Suprapubic skin (tissue), 4 donors: ENCODE measurements at regions not wholly inside any gene's neighbourhood (a gene's known extent, or its start where the extent isn't known, plus 50 kb on each side); places are given as distances from the start of the nearest gene placed in this dataset.

Source experiments
- DNase-seq, 2 donors: peaks; one replicate each; pipeline ENCODE4 v3.0.0-alpha.2; 2019; ENCODE audit warnings: low spot score in 2 of 2
- H3K27ac ChIP-seq: fragments of 200-600 bp; sonication (generic); one replicate; pipeline ENCODE4 v1.5.1; 2019
- H3K27me3 ChIP-seq: fragments of 200-600 bp; sonication (generic); one replicate; pipeline ENCODE4 v1.5.1; 2019
- H3K36me3 ChIP-seq: fragments of 200-600 bp; sonication (generic); one replicate; pipeline ENCODE4 v1.5.1; 2019
- H3K4me1 ChIP-seq: fragments of 200-600 bp; sonication (generic); one replicate; pipeline ENCODE4 v1.5.1; 2019
- H3K4me3 ChIP-seq: fragments of 200-600 bp; sonication (generic); one replicate; pipeline ENCODE4 v1.5.1; 2019; ENCODE audit warnings: mild to moderate bottlenecking
- H3K9me3 ChIP-seq: fragments of 200-600 bp; sonication (generic); one replicate; pipeline ENCODE4 v1.5.1; 2019
- EP300 ChIP-seq: sonication (generic); formaldehyde crosslinking; IDR thresholded peaks from one replicate; pipeline ENCODE4 v1.6.1; 2017; ENCODE audit warnings: antibody characterized with exemption
- POLR2A ChIP-seq, 2 donors: fragments of 450-650 bp; IDR thresholded peaks; one replicate each; pipeline ENCODE4 v1.6.1; 2017; ENCODE audit warnings: antibody characterized with exemption in 2 of 2, mild to moderate bottlenecking in 2 of 2, moderate library complexity in 2 of 2
- POLR2AphosphoS5 ChIP-seq, 3 donors: sonication (generic); formaldehyde crosslinking; IDR thresholded peaks; one replicate each; pipeline ENCODE4 v1.6.1; 2017; ENCODE audit warnings: antibody characterized with exemption in 3 of 3
- WGBS: methylation state at CpG from one replicate; pipeline ENCODE4 v1.1.5; 2018; 5-methylcytosine and 5-hydroxymethylcytosine counted together
- TF ChIP-seq, protein P1 (sequence below), 2 donors: fragments of 200-600 bp in 1 of 2; fragments of 450-650 bp in 1 of 2; sonication (generic) in 1 of 2; IDR thresholded peaks; one replicate each; pipeline ENCODE4 v1.5.1; 2016 to 2019; ENCODE audit warnings: antibody characterized with exemption in 2 of 2, mild to moderate bottlenecking in 1 of 2, moderate library complexity in 1 of 2

DNA sequence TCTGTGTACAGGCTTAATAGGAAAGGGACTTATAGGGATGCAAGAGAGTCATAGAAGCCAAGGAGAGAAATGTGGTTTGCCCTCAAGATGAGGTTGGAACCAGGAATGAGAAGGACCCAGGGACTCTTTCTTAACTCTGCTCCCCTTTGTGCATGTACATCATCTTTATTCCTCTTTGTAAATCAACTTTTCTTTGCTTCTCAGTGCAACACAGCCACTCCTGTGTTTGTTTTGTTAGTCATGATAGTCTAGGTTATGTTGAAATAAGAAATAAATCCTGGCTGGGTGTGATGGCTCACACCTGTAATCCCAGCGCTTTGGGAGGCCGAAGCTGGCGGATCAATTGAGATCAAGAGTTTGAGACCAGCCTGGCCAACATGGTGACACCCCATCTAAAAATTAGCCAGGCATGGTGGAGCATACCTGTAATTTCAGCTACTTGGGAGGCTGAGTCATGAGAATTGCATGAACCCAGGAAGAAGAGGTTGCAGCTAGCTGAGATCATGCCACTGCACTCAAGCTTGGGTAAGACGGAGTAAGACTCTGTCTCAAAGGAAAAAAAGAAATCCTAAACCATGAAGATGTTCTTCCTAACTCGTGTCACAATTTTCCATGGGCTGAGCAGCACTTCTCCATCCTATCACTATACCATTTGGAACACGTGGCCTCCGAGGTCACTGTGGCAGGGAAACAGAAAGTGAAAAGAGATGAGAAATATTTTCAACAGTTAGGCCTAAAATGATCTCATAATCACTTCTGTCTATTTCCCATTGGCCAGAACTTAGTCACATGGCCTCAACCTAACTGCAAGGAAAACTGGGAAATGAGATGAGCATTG lies 73.0 kb upstream of the TMEM17 start:
- DNase-seq: no peak

DNA sequence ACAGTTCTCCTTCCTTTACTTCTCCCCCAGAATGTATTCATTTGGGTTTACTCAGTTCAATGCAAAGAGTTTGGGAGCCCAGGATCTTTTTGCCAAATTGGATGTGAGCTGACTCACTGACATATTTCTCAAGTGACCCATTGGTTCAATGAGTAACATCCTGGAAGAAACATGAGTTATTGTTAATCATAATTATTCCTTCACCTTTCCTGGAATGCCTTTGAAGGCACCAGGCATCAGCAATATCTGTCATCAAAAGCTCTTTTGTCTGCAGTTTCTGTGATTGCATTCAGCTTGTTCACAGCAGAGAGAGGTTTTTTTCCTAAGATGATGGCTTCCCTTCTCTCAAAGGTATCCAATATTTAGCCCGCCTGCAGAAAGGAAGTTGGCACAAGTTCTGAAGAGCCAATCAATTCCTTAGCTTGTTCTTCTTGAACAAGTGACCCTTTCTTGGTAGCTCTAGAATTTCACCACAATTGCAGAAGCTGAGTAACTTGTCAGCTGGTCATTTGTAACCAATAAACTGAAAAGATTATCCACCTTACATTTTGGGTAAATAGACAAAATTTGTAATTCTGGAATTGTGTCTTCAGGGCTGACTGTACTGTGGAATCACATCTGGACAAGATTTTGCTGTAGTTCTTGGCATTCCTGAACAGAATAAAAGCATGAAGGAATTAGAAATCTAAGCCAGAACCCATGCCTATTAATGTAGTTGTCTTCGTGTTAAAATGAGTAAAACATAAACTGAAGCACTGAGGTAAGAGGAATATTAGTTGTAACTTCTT lies 72.2 kb upstream of the TMEM17 start:
- WGBS: 30% methylated on average over 2 of the region's 2 CpGs
- Histone ChIP-seq H3K4me1 (peaks cover 15% of the 10 kb centered on the region), H3K4me3 (no peak overlapping the region), H3K9me3 (no peaks in the 10 kb centered on the region), H3K27me3 (no peaks in the 10 kb centered on the region), H3K36me3 (no peaks in the 10 kb centered on the region), H3K27ac (peak overlapping the region; percentile 70)
- no peak for DNase-seq
- TF ChIP-seq POLR2A (IDR thresholded peaks at IDR 0.05) (no peak), EP300 (no peak), POLR2AphosphoS5 (IDR thresholded peaks at IDR 0.05) (no peak)
- TF ChIP-seq, protein P1, sequence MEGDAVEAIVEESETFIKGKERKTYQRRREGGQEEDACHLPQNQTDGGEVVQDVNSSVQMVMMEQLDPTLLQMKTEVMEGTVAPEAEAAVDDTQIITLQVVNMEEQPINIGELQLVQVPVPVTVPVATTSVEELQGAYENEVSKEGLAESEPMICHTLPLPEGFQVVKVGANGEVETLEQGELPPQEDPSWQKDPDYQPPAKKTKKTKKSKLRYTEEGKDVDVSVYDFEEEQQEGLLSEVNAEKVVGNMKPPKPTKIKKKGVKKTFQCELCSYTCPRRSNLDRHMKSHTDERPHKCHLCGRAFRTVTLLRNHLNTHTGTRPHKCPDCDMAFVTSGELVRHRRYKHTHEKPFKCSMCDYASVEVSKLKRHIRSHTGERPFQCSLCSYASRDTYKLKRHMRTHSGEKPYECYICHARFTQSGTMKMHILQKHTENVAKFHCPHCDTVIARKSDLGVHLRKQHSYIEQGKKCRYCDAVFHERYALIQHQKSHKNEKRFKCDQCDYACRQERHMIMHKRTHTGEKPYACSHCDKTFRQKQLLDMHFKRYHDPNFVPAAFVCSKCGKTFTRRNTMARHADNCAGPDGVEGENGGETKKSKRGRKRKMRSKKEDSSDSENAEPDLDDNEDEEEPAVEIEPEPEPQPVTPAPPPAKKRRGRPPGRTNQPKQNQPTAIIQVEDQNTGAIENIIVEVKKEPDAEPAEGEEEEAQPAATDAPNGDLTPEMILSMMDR (IDR thresholded peaks at IDR 0.05): no peak

More for the DNA sequence above, 73.0 kb upstream of the TMEM17 start:
- Histone ChIP-seq H3K4me3 (no peak overlapping the region), H3K27ac (peak overlapping the region; percentile 70), H3K9me3 (no peaks in the 10 kb centered on the region), H3K4me1 (peaks cover 15% of the 10 kb centered on the region), H3K36me3 (no peaks in the 10 kb centered on the region), H3K27me3 (no peaks in the 10 kb centered on the region)
- 65% methylated on average over 7 of the region's 7 CpGs for WGBS
- TF ChIP-seq, protein P1 (IDR thresholded peaks at IDR 0.05): no peak
- TF ChIP-seq EP300 (no peak), POLR2AphosphoS5 (IDR thresholded peaks at IDR 0.05) (no peak), POLR2A (IDR thresholded peaks at IDR 0.05) (no peak)

DNA sequence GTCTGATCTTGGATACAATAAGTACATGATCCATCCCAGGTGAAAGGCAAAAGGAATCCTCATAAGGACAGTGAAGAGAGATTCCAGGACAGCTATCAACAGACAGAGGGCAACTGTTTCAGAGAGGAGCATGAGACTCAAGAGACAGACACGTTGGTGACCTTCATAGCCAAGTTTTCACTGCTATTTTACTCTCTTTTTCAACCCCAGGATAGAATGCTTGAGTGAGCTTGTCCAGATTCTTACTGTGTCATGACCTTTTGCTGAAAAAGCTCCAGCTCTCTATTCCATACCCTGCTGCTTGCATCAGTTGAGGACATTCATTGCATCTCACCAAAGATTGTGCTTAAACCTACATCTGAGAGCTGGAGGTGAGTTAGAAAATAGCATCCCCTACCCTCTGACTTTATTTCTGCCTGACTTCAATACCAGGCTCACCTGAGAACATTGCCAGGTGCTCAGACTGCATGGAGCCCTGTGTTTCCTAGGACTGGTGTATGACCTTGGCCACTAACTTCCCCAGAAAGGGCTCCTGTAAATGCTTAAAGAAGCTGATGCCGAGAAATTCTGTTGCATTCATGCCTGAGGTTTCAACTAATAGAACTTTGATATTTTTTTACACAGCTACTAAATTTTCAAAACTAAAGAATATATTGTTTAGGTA lies 70.4 kb upstream of the TMEM17 start:
- no peaks in the 10 kb centered on the region for H3K36me3 ChIP-seq
- H3K27ac ChIP-seq: peak overlapping the region; percentile 32
- no peak overlapping the region for H3K4me3 ChIP-seq
- 79% methylated on average over 2 of the region's 2 CpGs for WGBS
- no peak for DNase-seq
- H3K9me3 ChIP-seq: no peaks in the 10 kb centered on the region
- no peaks in the 10 kb centered on the region for H3K27me3 ChIP-seq
- TF ChIP-seq POLR2AphosphoS5 (IDR thresholded peaks at IDR 0.05) (no peak), POLR2A (IDR thresholded peaks at IDR 0.05) (no peak)
- H3K4me1 ChIP-seq: peaks cover 15% of the 10 kb centered on the region

DNA sequence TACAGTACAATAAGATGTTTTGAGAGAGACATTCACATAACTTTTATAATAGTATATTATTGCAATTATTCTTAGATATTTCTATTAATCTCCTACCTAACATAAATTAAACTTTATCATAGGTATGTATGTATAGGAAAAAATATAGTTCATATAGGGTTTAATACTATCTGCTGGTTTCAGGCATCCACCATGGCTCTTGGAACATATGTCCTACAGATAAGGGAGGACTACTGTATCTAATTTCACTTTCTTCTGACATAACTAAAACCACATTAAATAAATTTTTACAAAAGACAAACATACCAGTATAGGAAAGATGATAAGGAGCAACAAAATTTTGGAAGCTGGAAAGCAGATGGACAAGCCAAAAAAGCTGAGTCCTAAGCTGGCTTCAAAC lies 67.9 kb upstream of the TMEM17 start:
- Histone ChIP-seq H3K27ac (no peak overlapping the region), H3K36me3 (no peaks in the 10 kb centered on the region), H3K4me1 (peaks cover 27% of the 10 kb centered on the region), H3K9me3 (no peaks in the 10 kb centered on the region), H3K27me3 (peaks cover 10% of the 10 kb centered on the region), H3K4me3 (no peak overlapping the region)
- DNase-seq: no peak
- no peak for TF ChIP-seq POLR2A (IDR thresholded peaks at IDR 0.05)
- no peak for TF ChIP-seq POLR2AphosphoS5 (IDR thresholded peaks at IDR 0.05)
- TF ChIP-seq, protein P1 (IDR thresholded peaks at IDR 0.05): no peak
- no peak for TF ChIP-seq EP300

DNA sequence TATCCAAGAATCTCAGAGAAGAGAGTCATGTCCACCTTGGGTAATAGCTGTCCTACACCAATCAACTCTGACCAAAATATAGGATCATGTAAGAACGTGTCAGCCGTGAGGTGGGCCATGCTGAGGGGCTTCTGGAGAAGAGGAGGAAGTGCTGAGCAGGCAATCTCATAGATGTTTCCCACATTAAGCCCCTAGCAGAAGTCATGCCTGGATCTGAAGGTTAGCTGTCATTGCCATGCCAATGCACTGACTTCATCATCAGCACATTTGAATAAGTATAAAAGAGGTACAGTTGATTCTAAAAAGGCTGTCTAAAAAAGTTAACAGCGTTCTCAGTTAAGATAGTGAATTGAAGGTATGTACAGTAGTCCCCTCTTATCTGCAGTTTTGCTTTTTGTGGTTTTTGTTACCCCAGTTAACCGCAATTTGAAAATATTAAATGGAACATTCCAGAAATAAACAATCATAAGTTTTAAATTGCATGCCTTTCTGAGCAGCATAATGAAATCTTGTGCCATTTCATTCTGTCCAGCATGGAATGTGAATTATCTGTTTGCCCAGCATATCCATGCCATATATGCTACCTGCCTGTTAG lies 67.2 kb upstream of the TMEM17 start:
- no peak for TF ChIP-seq POLR2AphosphoS5 (IDR thresholded peaks at IDR 0.05)
- TF ChIP-seq, protein P1 (IDR thresholded peaks at IDR 0.05): no peak
- no peak for TF ChIP-seq EP300
- TF ChIP-seq POLR2A (IDR thresholded peaks at IDR 0.05): no peak
- no peak overlapping the region for H3K27ac ChIP-seq
- peaks cover 10% of the 10 kb centered on the region for H3K27me3 ChIP-seq
- WGBS: 92% methylated on average over 4 of the region's 4 CpGs
- no peaks in the 10 kb centered on the region for H3K9me3 ChIP-seq
- H3K4me3 ChIP-seq: no peak overlapping the region
- H3K36me3 ChIP-seq: no peaks in the 10 kb centered on the region
- DNase-seq: no peak
- H3K4me1 ChIP-seq: peaks cover 20% of the 10 kb centered on the region
